ENCODE measurements at regions not wholly inside any gene's neighbourhood (a gene's known extent, or its start where the extent isn't known, plus 50 kb on each side); places are given as distances from the start of the nearest gene placed in this dataset.

GRCh38 chr4:31053451-31053850, 333.3 kb downstream of the PCDH7 start:
- Histone ChIP-seq H3K4me1 (ENCODE audit: control insufficient read depth in 1 of 2, insufficient read depth in 2 of 2, low read length in 2 of 2) (peaks cover 88 to 97% of the 10 kb centered on the region in 2 experiments), H3K36me3 (ENCODE audit: control insufficient read depth in 1 of 2, insufficient read depth in 2 of 2, low read length in 2 of 2) (0 out of 4 replicates have a peak, but pooled peaks cover 0 to 6% of the 10 kb centered on the region in 2 experiments), H3K9ac (ENCODE audit: low read length) (peak overlapping the region; percentile 54), H3K4me2 (ENCODE audit: low read length) (peak overlapping the region; percentile 58), H3K27ac (ENCODE audit: low read depth, low read length) (peak overlapping the region; percentile 86), H3K4me3 (replicated peaks in 1 of 2; ENCODE audit: low read depth in 1 of 2, low read length in 2 of 2) (peak overlapping the region in 1 of 2 experiments; percentile 7; a peak in 1 of 4 replicates), H4K20me1 (ENCODE audit: insufficient read depth) (no peaks in the 10 kb centered on the region), H3K27me3 (ENCODE audit: insufficient read depth, low read length) (no peaks in the 10 kb centered on the region), H3K79me2 (ENCODE audit: insufficient read depth, low read length) (peaks cover 95% of the 10 kb centered on the region), H3K9me3 (ENCODE audit: control insufficient read depth in 1 of 2, insufficient read depth in 1 of 2, low read depth in 1 of 2, low read length in 2 of 2) (no peaks in the 10 kb centered on the region), H2AFZ (ENCODE audit: low read depth, low read length, poor library complexity, severe bottlenecking) (no peak overlapping the region), H3K9me2 (ENCODE audit: insufficient read depth) (no peaks in the 10 kb centered on the region)
- DNase-seq (ENCODE audit: low read depth, low spot score) (no peak), ATAC-seq (peak; percentile 39; the same call in 1 of the 2 replicates)
- intact Hi-C loops (cut with micrococcal nuclease): loop anchor here (5.0 kb wide), 1 partner anchor 184 kb away; no protein-coding TSS in a partner anchor
- RAD21 ChIA-PET (ENCODE audit: low non-redundant PET in 1 of 2, low total read pairs in 2 of 2, uncharacterized antibody in 2 of 2, unreplicated experiment in 2 of 2): no interaction called here
- BruUV-seq (replicated peaks): no TSS peak
- CTCF ChIA-PET: no interaction called here
- POLR2A ChIA-PET: no interaction called here
- TF ChIP-seq POLR2AphosphoS5 (IDR thresholded peaks at IDR 0.05; ENCODE audit: low read depth, low read length): no peak
- TF ChIP-seq SP1 (IDR thresholded peaks at IDR 0.05; ENCODE audit: low read depth): peak; percentile 62
- no peak for TF ChIP-seq TCF7L2 (IDR thresholded peaks at IDR 0.05; ENCODE audit: borderline replicate concordance, extremely low read depth, insufficient read depth, insufficient read length)
- no peak for TF ChIP-seq RAD21 (IDR thresholded peaks at IDR 0.05; ENCODE audit: low read depth)
- TF ChIP-seq SRF (IDR thresholded peaks at IDR 0.05; ENCODE audit: low read depth): no peak
- TF ChIP-seq EGR1 (IDR thresholded peaks at IDR 0.05; ENCODE audit: low read depth): no peak
- no peak for TF ChIP-seq REST (IDR thresholded peaks at IDR 0.05; ENCODE audit: low read depth)
- peak; percentile 57; the same call in 1 of the 2 replicates for TF ChIP-seq FOSL1 (IDR thresholded peaks at IDR 0.05; ENCODE audit: low read depth)
- no peak for TF ChIP-seq EZH2phosphoT487 (IDR thresholded peaks at IDR 0.05; ENCODE audit: borderline replicate concordance)
- no peak for TF ChIP-seq ZBTB33 (IDR thresholded peaks at IDR 0.05; ENCODE audit: extremely low read depth, insufficient replicate concordance, low read length)
- no peak for TF ChIP-seq ATF3 (IDR thresholded peaks at IDR 0.05)
- TF ChIP-seq YY1 (IDR thresholded peaks at IDR 0.05; ENCODE audit: extremely low read depth, insufficient replicate concordance, low read depth, low read length): no peak
- no peak for TF ChIP-seq ELF1 (IDR thresholded peaks at IDR 0.05; ENCODE audit: borderline replicate concordance, low read depth)
- TF ChIP-seq ZNF274 (IDR thresholded peaks at IDR 0.05; ENCODE audit: low read depth, low read length): no peak
- TF ChIP-seq CTCF (IDR thresholded peaks at IDR 0.05 in 2 of 3, conservative IDR thresholded peaks at IDR 0.05 in 1 of 3; ENCODE audit: borderline replicate concordance in 1 of 3, insufficient read depth in 1 of 3, low read depth in 2 of 3, low read length in 2 of 3): no peak
- no peak for TF ChIP-seq POLR2A (IDR thresholded peaks at IDR 0.05; ENCODE audit: borderline replicate concordance, extremely low read depth, insufficient read depth, insufficient read length)
- TF ChIP-seq ZFX (IDR thresholded peaks at IDR 0.05): no peak
- TF ChIP-seq SIN3A (IDR thresholded peaks at IDR 0.05; ENCODE audit: low read depth): no peak
- no peak for TF ChIP-seq EZH2 (IDR thresholded peaks at IDR 0.05)
- peak; percentile 57; the same call in 1 of the 2 replicates for TF ChIP-seq JUND (IDR thresholded peaks at IDR 0.05)
- no peak for TF ChIP-seq CEBPB (IDR thresholded peaks at IDR 0.05; ENCODE audit: low read depth)
- no peak for TF ChIP-seq CBX3 (IDR thresholded peaks at IDR 0.05; ENCODE audit: low read depth)

All from HCT116 (cell line).